SU-DHL-6 (cell line): ENCODE measurements at regions not wholly inside any gene's neighbourhood (a gene's known extent, or its start where the extent isn't known, plus 50 kb on each side); places are given as distances from the start of the nearest gene placed in this dataset.

Experiments
- EZH2phosphoT487 ChIP-seq: fragments of 200-600 bp; sonication (generic), shearing (Covaris generic); conservative IDR thresholded peaks from 2 replicates; pipeline ENCODE4 v1.6.1; 2018; ENCODE audit warnings: mild to moderate bottlenecking, antibody characterized with exemption, low read length, moderate library complexity, mixed read lengths
- TF ChIP-seq, protein P1 (sequence below): fragments of 200-600 bp; sonication (generic); IDR thresholded peaks from one replicate; pipeline ENCODE4 v1.5.1; 2017; ENCODE audit warnings: antibody characterized with exemption, mild to moderate bottlenecking, low read length, moderate library complexity; ENCODE audit not compliant: insufficient read depth, poor library complexity, severe bottlenecking

- TF ChIP-seq, protein P1, sequence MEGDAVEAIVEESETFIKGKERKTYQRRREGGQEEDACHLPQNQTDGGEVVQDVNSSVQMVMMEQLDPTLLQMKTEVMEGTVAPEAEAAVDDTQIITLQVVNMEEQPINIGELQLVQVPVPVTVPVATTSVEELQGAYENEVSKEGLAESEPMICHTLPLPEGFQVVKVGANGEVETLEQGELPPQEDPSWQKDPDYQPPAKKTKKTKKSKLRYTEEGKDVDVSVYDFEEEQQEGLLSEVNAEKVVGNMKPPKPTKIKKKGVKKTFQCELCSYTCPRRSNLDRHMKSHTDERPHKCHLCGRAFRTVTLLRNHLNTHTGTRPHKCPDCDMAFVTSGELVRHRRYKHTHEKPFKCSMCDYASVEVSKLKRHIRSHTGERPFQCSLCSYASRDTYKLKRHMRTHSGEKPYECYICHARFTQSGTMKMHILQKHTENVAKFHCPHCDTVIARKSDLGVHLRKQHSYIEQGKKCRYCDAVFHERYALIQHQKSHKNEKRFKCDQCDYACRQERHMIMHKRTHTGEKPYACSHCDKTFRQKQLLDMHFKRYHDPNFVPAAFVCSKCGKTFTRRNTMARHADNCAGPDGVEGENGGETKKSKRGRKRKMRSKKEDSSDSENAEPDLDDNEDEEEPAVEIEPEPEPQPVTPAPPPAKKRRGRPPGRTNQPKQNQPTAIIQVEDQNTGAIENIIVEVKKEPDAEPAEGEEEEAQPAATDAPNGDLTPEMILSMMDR, result no peak
- TF ChIP-seq EZH2phosphoT487, result no peak
These were observed 650.8 kb downstream of the IRX1 start for GRCh38 chr5:4246447-4246846.
